ENCODE measurements at regions not wholly inside any gene's neighbourhood (a gene's known extent, or its start where the extent isn't known, plus 50 kb on each side); places are given as distances from the start of the nearest gene placed in this dataset.
"Not testable (repeated sequence)": the region's sequence is repeated elsewhere in the genome, so short reads cannot be mapped to it uniquely, and the experiment has no call there.

DNA sequence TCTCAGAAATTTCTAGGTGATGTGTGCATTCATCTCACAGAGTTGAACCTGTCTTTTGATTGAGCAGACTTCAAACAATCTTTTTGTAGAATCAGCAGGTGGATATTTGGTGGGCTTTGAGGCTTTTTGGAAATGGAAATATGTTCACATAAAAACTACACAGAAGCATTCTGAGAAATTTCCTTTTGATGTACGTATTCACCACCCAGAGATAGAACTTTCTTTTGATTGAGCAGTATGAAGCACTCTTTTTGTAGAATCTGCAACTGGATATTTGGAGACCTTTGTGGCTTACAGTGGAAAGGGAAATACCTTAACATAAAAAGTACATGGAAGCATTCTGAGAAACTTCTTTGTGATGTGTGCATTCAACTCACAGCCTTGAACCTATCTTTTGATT lies 3515.0 kb downstream of the GOLGA6L6 start:
- peaks cover 59% of the 10 kb centered on the region for H3K9me3 Mint-ChIP-seq
- no peak overlapping the region for H3K27ac Mint-ChIP-seq
- peaks cover 6% of the 10 kb centered on the region for H3K36me3 Mint-ChIP-seq
- DNase-seq (ENCODE audit: low spot score in 2 of 2, unreplicated experiment in 2 of 2): no peak
- H3K27me3 Mint-ChIP-seq (ENCODE audit: low read depth): no peaks in the 10 kb centered on the region
- TF ChIP-seq, protein P1, sequence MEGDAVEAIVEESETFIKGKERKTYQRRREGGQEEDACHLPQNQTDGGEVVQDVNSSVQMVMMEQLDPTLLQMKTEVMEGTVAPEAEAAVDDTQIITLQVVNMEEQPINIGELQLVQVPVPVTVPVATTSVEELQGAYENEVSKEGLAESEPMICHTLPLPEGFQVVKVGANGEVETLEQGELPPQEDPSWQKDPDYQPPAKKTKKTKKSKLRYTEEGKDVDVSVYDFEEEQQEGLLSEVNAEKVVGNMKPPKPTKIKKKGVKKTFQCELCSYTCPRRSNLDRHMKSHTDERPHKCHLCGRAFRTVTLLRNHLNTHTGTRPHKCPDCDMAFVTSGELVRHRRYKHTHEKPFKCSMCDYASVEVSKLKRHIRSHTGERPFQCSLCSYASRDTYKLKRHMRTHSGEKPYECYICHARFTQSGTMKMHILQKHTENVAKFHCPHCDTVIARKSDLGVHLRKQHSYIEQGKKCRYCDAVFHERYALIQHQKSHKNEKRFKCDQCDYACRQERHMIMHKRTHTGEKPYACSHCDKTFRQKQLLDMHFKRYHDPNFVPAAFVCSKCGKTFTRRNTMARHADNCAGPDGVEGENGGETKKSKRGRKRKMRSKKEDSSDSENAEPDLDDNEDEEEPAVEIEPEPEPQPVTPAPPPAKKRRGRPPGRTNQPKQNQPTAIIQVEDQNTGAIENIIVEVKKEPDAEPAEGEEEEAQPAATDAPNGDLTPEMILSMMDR (IDR thresholded peaks at IDR 0.05; ENCODE audit: unreplicated experiment): no peak
- H3K4me1 Mint-ChIP-seq: no peaks in the 10 kb centered on the region
- no peak overlapping the region for H3K4me3 Mint-ChIP-seq

DNA sequence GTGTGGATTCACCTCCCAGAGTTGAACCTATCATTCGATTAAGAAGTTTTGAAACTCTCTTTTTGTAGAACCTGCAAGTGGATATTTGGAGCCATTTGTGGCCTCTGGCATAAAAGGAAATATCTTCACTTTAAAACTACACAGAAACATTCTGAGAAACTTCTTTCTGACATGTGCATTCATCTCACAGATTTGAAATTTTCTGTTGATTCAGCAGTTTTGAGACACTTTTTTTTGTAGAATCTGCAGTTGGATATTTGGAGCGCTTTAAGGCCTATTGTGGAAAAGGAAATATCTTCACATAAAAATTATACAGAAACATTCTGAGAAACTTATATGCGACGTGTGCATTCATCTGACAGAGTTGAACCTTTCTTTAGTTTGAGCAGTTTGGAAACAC lies 3519.6 kb downstream of the GOLGA6L6 start:
- not testable (repeated sequence) for DNase-seq (ENCODE audit: low spot score in 2 of 2, unreplicated experiment in 2 of 2); H3K36me3 Mint-ChIP-seq; H3K27me3 Mint-ChIP-seq (ENCODE audit: low read depth); H3K27ac Mint-ChIP-seq; H3K4me3 Mint-ChIP-seq; H3K4me1 Mint-ChIP-seq
- H3K9me3 Mint-ChIP-seq: peaks cover 63% of the 10 kb centered on the region

All from mesothelial cell of epicardium (in vitro differentiated cells).